ENCODE measurements at regions not wholly inside any gene's neighbourhood (a gene's known extent, or its start where the extent isn't known, plus 50 kb on each side); places are given as distances from the start of the nearest gene placed in this dataset.

- peak; percentile 8 for DNase-seq (ENCODE audit: low spot score)
These were observed 618.9 kb downstream of the BCKDHB start for GRCh38 chr6:80725156-80725930.

GRCh38 chr6:80720824-80721223, 614.4 kb downstream of the BCKDHB start:
- DNase-seq (ENCODE audit: low spot score): no peak

- no peak for DNase-seq (ENCODE audit: low spot score)
These were observed 608.0 kb downstream of the BCKDHB start for GRCh38 chr6:80714513-80714912.

- no peak for DNase-seq (ENCODE audit: low spot score)
These were observed 592.0 kb downstream of the BCKDHB start for GRCh38 chr6:80698459-80698858.

GRCh38 chr6:80696268-80696667, 589.8 kb downstream of the BCKDHB start:
- no peak for DNase-seq (ENCODE audit: low spot score)

- no peak for DNase-seq (ENCODE audit: low spot score)
These were observed 584.2 kb downstream of the BCKDHB start for GRCh38 chr6:80690551-80691131.

GRCh38 chr6:80689716-80690395, 583.4 kb downstream of the BCKDHB start:
- no peak for DNase-seq (ENCODE audit: low spot score)

- no peak for DNase-seq (ENCODE audit: low spot score)
These were observed 573.5 kb downstream of the BCKDHB start for GRCh38 chr6:80679992-80680391.

GRCh38 chr6:80676386-80676785, 569.9 kb downstream of the BCKDHB start:
- DNase-seq (ENCODE audit: low spot score): no peak

- peak; percentile 21 for DNase-seq (ENCODE audit: low spot score)
These were observed 568.2 kb downstream of the BCKDHB start for GRCh38 chr6:80674669-80675068.

- DNase-seq (ENCODE audit: low spot score): no peak
These were observed 566.9 kb downstream of the BCKDHB start for GRCh38 chr6:80673367-80673766.

GRCh38 chr6:80667006-80667405, 560.5 kb downstream of the BCKDHB start:
- no peak for DNase-seq (ENCODE audit: low spot score)

- DNase-seq (ENCODE audit: low spot score): no peak
These were observed 552.5 kb downstream of the BCKDHB start for GRCh38 chr6:80658926-80659325.

- no peak for DNase-seq (ENCODE audit: low spot score)
These were observed 540.7 kb downstream of the BCKDHB start for GRCh38 chr6:80647156-80647555.

GRCh38 chr6:80643881-80644280, 537.4 kb downstream of the BCKDHB start:
- DNase-seq (ENCODE audit: low spot score): no peak

GRCh38 chr6:80642452-80642851, 536.0 kb downstream of the BCKDHB start:
- DNase-seq (ENCODE audit: low spot score): no peak

- no peak for DNase-seq (ENCODE audit: low spot score)
These were observed 535.1 kb downstream of the BCKDHB start for GRCh38 chr6:80641591-80641990.

GRCh38 chr6:80640176-80640575, 533.7 kb downstream of the BCKDHB start:
- DNase-seq (ENCODE audit: low spot score): no peak

- DNase-seq (ENCODE audit: low spot score): no peak
These were observed 532.7 kb downstream of the BCKDHB start for GRCh38 chr6:80639181-80639629.

GRCh38 chr6:80638213-80639055, 532.0 kb downstream of the BCKDHB start:
- peak; percentile 15 for DNase-seq (ENCODE audit: low spot score)

GRCh38 chr6:80637312-80637711, 530.8 kb downstream of the BCKDHB start:
- no peak for DNase-seq (ENCODE audit: low spot score)

- no peak for DNase-seq (ENCODE audit: low spot score)
These were observed 530.2 kb downstream of the BCKDHB start for GRCh38 chr6:80636689-80637088.

Data from HuH-7 (cell line).